CD14-positive monocyte (primary cell): ENCODE measurements at regions not wholly inside any gene's neighbourhood (a gene's known extent, or its start where the extent isn't known, plus 50 kb on each side); places are given as distances from the start of the nearest gene placed in this dataset.
A peak's percentile ranks its signal among the peaks of the same experiment; 100 is the strongest.

Experiments
- DNase-seq, 3 donors: peaks; one replicate each; pipeline ENCODE4 v3.0.0-alpha.2; 2011 to 2022
- H2AFZ ChIP-seq: 2 replicates; pipeline ENCODE4 v1.6.0; 2012; ENCODE audit warnings: mild to moderate bottlenecking, low read depth, low read length, inconsistent platforms; ENCODE audit not compliant: insufficient read depth, poor library complexity, severe bottlenecking
- H3K27ac ChIP-seq, 2 donors: 1 replicate in 1 of 2; 2 replicates in 1 of 2; pipeline ENCODE4 v1.5.1; 2012 to 2013; ENCODE audit warnings: low read length in 2 of 2, control low read depth in 1 of 2, inconsistent platforms in 1 of 2, low read depth in 1 of 2, mild to moderate bottlenecking in 1 of 2
- H3K27me3 ChIP-seq, 2 donors: one replicate each; pipeline versions ENCODE4 v1.6.0 to v1.6.1; 2011 to 2013; ENCODE audit warnings: low read length in 2 of 2; ENCODE audit not compliant: control insufficient read depth in 2 of 2, insufficient read depth in 2 of 2
- H3K36me3 ChIP-seq, 2 donors: replicated peaks in 1 of 2; 1 replicate in 1 of 2; 2 replicates in 1 of 2; pipeline versions ENCODE4 v1.5.1 to v1.6.1; 2012 to 2013; ENCODE audit warnings: low read length in 2 of 2, control low read depth in 1 of 2, inconsistent platforms in 1 of 2, mild to moderate bottlenecking in 1 of 2; ENCODE audit not compliant: insufficient read depth in 2 of 2, control insufficient read depth in 1 of 2
- H3K4me1 ChIP-seq, 2 donors: 1 replicate in 1 of 2; 2 replicates in 1 of 2; pipeline versions ENCODE4 v1.5.1 to v1.6.1; 2012 to 2013; ENCODE audit warnings: low read length in 2 of 2, control low read depth in 1 of 2, inconsistent platforms in 1 of 2, mild to moderate bottlenecking in 1 of 2, moderate library complexity in 1 of 2; ENCODE audit not compliant: insufficient read depth in 2 of 2, control insufficient read depth in 1 of 2
- H3K4me2 ChIP-seq: replicated peaks from 2 replicates; pipeline ENCODE3; 2012; ENCODE audit warnings: low read length, moderate library complexity, mild to moderate bottlenecking; ENCODE audit not compliant: poor library complexity, severe bottlenecking; ENCODE audit errors: extremely low read depth
- H3K4me3 ChIP-seq, 3 experiments: fragments of 200-600 bp in 1 of 3; sonication (generic) in 1 of 3; replicated peaks in 1 of 3; 1 replicate in 2 of 3; 2 replicates in 1 of 3; pipeline ENCODE4 v1.5.1; 2011 to 2013; ENCODE audit warnings: low read length in 3 of 3, mild to moderate bottlenecking in 3 of 3, control low read depth in 2 of 3, low read depth in 2 of 3, inconsistent platforms in 1 of 3, moderate library complexity in 1 of 3
- H3K79me2 ChIP-seq: 2 replicates; pipeline ENCODE4 v1.6.0; 2012; ENCODE audit warnings: mild to moderate bottlenecking, control low read depth, inconsistent platforms, low read length, moderate library complexity; ENCODE audit not compliant: insufficient read depth
- H3K9ac ChIP-seq: 2 replicates; pipeline ENCODE4 v1.6.0; 2017; ENCODE audit warnings: low read length, mild to moderate bottlenecking; ENCODE audit not compliant: insufficient read depth, poor library complexity, severe bottlenecking
- H3K9me3 ChIP-seq, 2 donors: replicated peaks in 1 of 2; 1 replicate in 1 of 2; 2 replicates in 1 of 2; pipeline versions ENCODE4 v1.5.1 to v1.6.1; 2012 to 2013; ENCODE audit warnings: low read length in 2 of 2, control low read depth in 1 of 2; ENCODE audit not compliant: control insufficient read depth in 1 of 2, insufficient read depth in 1 of 2
- H4K20me1 ChIP-seq: 2 replicates; pipeline ENCODE4 v1.6.0; 2012; ENCODE audit warnings: mild to moderate bottlenecking, low read length, control low read depth, moderate library complexity; ENCODE audit not compliant: insufficient read depth
- H3K27ac Mint-ChIP-seq, 7 donors: one replicate each; pipeline ENCODE4 v1.8.0; 2020; ENCODE audit warnings: mild to moderate bottlenecking in 7 of 7, mixed read lengths in 7 of 7, moderate library complexity in 6 of 7, inconsistent platforms in 2 of 7
- H3K27me3 Mint-ChIP-seq, 3 donors: one replicate each; pipeline ENCODE4 v1.8.0; 2021 to 2022; ENCODE audit warnings: low read depth in 3 of 3, mild to moderate bottlenecking in 3 of 3, mixed read lengths in 3 of 3, moderate library complexity in 3 of 3, inconsistent platforms in 1 of 3
- H3K36me3 Mint-ChIP-seq, 2 donors: one replicate each; pipeline ENCODE4 v1.8.0; 2020; ENCODE audit warnings: mixed read lengths in 2 of 2, inconsistent platforms in 1 of 2, mild to moderate bottlenecking in 1 of 2
- H3K4me1 Mint-ChIP-seq: one replicate; pipeline ENCODE4 v1.8.0; 2020; ENCODE audit warnings: mild to moderate bottlenecking, mixed read lengths
- H3K4me3 Mint-ChIP-seq, 2 donors: one replicate each; pipeline ENCODE4 v1.8.0; 2020; ENCODE audit warnings: mild to moderate bottlenecking in 2 of 2, mixed read lengths in 2 of 2, moderate library complexity in 1 of 2
- H3K9me3 Mint-ChIP-seq, 7 donors: one replicate each; pipeline ENCODE4 v1.8.0; 2020 to 2022; ENCODE audit warnings: mixed read lengths in 7 of 7, mild to moderate bottlenecking in 6 of 7, moderate library complexity in 6 of 7, inconsistent platforms in 2 of 7
- WGBS: methylation state at CpG from one replicate; pipeline ENCODE4 v1.1.5; 2013; ENCODE audit warnings: missing lambda C conversion rate; ENCODE audit not compliant: insufficient coverage; 5-methylcytosine and 5-hydroxymethylcytosine counted together
- intact Hi-C, 2 donors: fragments of 100-400 bp; cut with micrococcal nuclease; formaldehyde crosslinking; loops; one replicate each; pipeline versions ENCODE4 v1.15.0 to v1.15.1; 2023
- TF ChIP-seq, protein P1 (sequence below): fragments of 200-600 bp; IDR thresholded peaks from one replicate; pipeline ENCODE4 v1.8.0; 2022; ENCODE audit warnings: antibody characterized with exemption, mild to moderate bottlenecking

DNA sequence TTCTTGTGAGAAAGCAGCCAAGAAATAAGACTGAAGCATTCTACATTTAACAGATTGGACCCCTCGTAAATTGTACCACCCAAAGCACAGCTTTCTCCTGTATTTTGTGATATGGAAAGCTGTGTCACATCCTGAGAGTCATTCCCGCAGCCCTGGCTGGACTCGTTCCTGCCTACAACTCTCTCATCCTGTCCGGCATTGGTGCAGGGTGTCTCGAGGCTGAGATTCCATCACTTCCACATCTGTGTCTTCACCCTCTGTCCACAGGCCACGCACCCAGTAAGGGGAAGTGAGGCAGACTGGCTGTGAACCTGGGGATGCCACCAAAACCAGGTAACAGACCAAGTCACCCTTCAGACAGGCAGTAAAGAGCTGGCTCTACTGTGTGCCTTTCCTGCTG is 146.2 kb upstream of the KLF6 start:
- TF ChIP-seq, protein P1, sequence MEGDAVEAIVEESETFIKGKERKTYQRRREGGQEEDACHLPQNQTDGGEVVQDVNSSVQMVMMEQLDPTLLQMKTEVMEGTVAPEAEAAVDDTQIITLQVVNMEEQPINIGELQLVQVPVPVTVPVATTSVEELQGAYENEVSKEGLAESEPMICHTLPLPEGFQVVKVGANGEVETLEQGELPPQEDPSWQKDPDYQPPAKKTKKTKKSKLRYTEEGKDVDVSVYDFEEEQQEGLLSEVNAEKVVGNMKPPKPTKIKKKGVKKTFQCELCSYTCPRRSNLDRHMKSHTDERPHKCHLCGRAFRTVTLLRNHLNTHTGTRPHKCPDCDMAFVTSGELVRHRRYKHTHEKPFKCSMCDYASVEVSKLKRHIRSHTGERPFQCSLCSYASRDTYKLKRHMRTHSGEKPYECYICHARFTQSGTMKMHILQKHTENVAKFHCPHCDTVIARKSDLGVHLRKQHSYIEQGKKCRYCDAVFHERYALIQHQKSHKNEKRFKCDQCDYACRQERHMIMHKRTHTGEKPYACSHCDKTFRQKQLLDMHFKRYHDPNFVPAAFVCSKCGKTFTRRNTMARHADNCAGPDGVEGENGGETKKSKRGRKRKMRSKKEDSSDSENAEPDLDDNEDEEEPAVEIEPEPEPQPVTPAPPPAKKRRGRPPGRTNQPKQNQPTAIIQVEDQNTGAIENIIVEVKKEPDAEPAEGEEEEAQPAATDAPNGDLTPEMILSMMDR, result no peak
- peak overlapping the region in 3 of 7 donors; percentile 7 to 64 (median 44) for H3K27ac Mint-ChIP-seq
- H3K4me3 Mint-ChIP-seq, result no peak overlapping the region
- H4K20me1 ChIP-seq, result no peaks in the 10 kb centered on the region
- no peak overlapping the region for H3K27ac ChIP-seq
- no peak overlapping the region for H3K4me3 ChIP-seq
- H3K4me1 Mint-ChIP-seq, result peaks cover 7% of the 10 kb centered on the region
- H3K9ac ChIP-seq, result no peak overlapping the region
- intact Hi-C loops, result no loop called here
- DNase-seq, result no peak
- H3K36me3 ChIP-seq, result no peaks in the 10 kb centered on the region
- H3K4me2 ChIP-seq, result no peak overlapping the region
- H3K9me3 Mint-ChIP-seq, result peaks cover 0 to 2% (median under 1%) of the 10 kb centered on the region in 7 donors
- H3K27me3 ChIP-seq, result no peaks in the 10 kb centered on the region
- H2AFZ ChIP-seq, result no peak overlapping the region
- 90% methylated on average over 4 of the region's 6 CpGs for WGBS
- H3K9me3 ChIP-seq, result no peaks in the 10 kb centered on the region
- H3K36me3 Mint-ChIP-seq, result no peaks in the 10 kb centered on the region
- H3K4me1 ChIP-seq, result no peaks in the 10 kb centered on the region
- no peaks in the 10 kb centered on the region for H3K79me2 ChIP-seq
- no peaks in the 10 kb centered on the region for H3K27me3 Mint-ChIP-seq

DNA sequence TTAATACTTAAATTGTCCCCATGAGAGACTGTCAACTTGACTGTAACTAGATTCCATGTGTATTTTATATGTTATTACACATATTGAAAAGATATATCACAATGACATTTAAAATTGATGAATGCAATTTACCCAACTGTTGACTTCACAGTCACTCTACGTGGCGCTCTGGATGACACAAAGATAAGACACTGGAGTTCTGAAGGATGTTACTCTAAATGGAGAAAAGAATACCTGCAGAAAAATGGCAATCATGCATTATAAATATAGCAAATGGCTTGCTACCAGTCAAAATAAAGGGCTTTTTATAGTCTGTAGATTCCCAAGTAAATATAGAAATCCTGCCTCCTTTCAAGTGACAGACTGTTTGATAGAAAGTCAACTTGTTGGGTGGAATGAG is 143.6 kb upstream of the KLF6 start:
- Histone ChIP-seq H3K4me3 (no peak overlapping the region), H3K9me3 (no peaks in the 10 kb centered on the region), H3K9ac (no peak overlapping the region), H3K79me2 (no peaks in the 10 kb centered on the region), H3K27me3 (no peaks in the 10 kb centered on the region), H3K27ac (no peak overlapping the region), H2AFZ (no peak overlapping the region), H3K36me3 (no peaks in the 10 kb centered on the region), H3K4me1 (no peaks in the 10 kb centered on the region), H3K4me2 (no peak overlapping the region), H4K20me1 (no peaks in the 10 kb centered on the region)
- H3K27ac Mint-ChIP-seq, result no peak overlapping the region
- H3K27me3 Mint-ChIP-seq, result peaks cover 0 to 2% (median 0%) of the 10 kb centered on the region in 3 donors
- H3K36me3 Mint-ChIP-seq, result no peaks in the 10 kb centered on the region
- intact Hi-C loops, result no loop called here
- H3K4me1 Mint-ChIP-seq, result peaks cover 7% of the 10 kb centered on the region
- H3K9me3 Mint-ChIP-seq, result peaks cover 0 to 2% (median 0%) of the 10 kb centered on the region in 7 donors
- DNase-seq, result no peak
- no CpG with 5 or more reads among the region's 2 CpGs for WGBS
- no peak overlapping the region for H3K4me3 Mint-ChIP-seq
- TF ChIP-seq, protein P1, result no peak
